TTC549 (cell line): ENCODE measurements at regions not wholly inside any gene's neighbourhood (a gene's known extent, or its start where the extent isn't known, plus 50 kb on each side); places are given as distances from the start of the nearest gene placed in this dataset.

Source experiments
- FAIRE-seq: peaks from 2 replicates; lab custom pipeline; 2012; peaks lifted over from hg19 to GRCh38; lab: Jason Lieb, UNC

DNA sequence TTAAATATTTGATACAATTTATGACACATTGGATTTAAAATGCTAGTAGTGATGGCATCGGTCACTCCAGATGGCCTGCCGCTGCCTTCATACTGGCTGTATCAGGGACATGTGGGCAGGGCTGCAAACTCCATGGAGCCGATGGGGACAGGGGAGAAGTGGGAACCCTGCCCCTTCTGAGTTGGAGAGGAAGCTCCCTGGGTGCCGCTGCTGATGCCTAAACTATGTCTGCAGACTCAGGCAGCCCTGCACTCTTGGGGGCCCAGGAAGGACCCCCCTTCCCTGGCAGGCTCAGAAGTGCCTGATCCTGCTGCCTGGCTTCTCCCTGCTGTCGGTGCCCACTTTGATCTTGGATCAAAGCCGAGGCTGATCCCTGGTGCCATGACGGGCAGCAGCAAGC, 1522.1 kb downstream of the OTOL1 start:
- no peak for FAIRE-seq

DNA sequence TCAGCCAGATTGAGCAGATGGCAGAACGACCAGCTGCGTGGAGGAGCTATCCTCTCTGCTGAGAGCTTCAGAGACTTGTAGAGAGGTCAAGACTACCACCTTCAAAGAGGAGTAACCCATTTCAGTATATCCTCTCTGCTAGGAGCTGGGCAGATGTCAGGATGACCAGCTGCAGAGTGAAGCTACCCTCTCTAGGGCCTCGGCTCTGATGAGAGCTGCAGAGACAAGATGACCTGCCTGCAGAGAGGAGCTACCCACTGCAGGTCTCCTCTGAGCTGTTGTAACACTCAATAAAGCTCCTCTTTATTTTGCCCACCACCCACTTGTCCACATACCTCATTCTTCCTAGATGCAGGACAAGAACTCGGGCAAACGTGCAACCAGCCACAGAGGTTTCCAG, 1522.7 kb downstream of the OTOL1 start:
- FAIRE-seq: no peak

DNA sequence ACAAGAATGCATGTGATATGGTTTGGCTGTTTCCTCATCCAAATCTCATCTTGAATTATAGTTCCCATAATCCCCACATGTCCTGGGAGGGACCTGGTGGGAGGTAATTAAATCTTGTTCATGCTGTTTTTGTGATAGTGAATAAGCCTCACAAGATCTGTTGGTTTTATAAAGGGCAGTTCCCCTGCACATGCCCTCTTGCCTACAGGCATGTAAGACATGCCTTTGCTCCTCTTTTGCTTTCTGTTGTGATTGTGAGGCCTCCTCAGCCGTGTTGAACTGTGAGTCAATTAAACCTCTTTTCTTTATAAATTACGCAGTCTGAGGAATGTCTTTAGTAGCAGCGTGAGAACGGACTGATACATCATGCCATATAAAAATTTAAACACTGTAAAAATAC, 1537.0 kb downstream of the OTOL1 start:
- FAIRE-seq: no peak

DNA sequence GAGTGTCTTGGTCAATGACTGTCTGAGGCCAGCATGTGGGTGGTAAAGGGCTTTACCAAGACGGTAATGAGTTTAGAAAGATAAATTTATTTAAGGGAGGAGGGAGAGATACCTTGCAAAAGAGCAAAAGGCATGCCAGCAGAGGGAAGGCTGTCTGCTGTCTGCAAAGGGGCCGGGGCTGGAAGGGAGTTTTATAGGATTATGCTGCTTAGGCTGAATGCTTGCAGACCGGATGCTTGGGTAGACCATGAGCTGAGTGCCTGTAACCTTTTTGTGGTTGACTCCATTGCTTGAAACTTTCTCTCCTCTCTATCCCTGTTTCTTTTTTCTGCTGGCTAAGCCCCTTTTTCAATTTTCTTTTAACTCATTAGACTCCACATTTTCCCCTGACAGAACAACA, 1543.0 kb downstream of the OTOL1 start:
- FAIRE-seq: no peak

DNA sequence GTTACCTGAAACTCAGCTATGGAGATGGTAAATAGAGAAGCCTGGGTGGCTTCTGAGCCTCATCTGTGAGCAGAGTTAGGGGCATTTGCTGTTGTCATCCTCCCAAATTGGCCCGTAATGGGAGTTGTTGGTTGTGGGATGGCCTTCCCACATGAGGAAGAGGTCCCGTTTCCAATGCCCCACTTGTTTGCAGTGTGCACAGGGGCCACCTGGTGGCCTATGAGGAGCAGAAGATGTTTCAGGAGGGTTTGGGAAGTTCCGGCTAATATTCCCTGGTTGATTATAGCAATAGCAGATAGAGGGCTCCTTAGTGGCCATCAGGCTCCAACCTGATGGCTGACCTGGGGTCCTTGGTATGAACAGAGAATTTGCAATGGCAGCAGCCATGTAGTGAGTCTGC, 1546.5 kb downstream of the OTOL1 start:
- FAIRE-seq: no peak

DNA sequence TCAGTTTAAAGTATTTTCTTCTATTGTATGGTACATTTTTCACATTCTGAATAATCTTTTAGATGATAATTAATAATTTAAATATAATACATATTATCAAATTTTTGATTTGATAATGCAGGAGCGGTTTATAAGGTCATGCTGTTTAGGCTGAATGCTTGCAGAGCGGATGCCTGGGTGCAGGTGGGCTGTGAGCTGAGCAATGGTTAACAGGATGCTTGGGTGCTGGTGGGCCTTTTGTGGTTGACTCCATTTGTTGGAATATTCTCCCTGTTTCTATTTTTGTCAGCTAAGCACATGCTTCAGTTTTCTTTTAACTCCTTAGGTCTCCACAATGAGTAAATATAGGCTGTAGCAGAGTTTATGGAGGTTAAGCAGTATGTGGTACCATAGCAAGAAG, 1549.3 kb downstream of the OTOL1 start:
- no peak for FAIRE-seq

DNA sequence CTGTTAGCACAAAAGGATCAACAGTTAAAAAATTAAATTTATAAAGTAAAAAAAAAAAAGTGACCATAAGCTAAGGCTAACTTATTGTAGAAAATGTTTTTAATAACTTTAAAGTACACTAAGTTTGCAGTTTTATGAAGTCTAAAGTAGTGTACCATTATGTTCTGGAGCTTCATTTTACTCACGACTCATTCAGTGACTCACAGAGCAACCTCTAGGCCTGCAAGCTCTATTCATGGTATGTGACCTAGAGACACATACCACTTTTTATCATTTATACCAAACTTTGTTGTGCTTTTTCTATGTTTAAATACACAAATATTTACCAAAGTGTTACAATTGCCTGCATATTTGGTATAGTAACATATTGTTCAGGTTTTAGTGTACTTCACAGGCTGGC, 1552.3 kb downstream of the OTOL1 start:
- no peak for FAIRE-seq

DNA sequence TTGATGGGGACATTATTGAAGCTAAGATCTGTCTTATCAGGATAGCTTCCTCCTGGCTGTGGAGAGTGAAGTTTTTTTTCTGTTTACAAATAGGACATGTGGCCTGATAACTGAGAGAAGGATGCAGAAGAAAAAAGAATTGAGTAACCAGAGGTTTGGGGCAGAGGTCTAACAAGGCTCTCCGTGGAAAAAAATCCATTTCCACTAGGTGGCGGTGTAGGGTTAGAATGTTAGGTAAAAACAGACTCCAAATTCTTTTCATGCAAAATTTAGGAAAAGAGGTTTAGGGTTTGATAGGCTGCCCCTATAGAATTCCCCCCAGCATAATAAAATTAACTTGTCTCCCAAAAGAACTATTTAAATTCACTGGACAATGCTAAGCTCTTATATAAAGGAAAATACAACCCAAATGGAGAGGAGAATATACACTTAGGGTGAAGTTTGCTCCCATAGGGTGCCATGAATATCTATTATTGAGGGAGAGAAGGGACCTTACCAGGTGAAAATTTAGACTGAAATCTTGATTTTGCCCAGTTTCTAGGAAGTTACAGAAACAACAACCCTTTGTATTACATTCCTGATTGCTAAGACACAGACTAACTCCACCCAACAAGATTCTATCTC, 1560.4 kb downstream of the OTOL1 start:
- no peak for FAIRE-seq

DNA sequence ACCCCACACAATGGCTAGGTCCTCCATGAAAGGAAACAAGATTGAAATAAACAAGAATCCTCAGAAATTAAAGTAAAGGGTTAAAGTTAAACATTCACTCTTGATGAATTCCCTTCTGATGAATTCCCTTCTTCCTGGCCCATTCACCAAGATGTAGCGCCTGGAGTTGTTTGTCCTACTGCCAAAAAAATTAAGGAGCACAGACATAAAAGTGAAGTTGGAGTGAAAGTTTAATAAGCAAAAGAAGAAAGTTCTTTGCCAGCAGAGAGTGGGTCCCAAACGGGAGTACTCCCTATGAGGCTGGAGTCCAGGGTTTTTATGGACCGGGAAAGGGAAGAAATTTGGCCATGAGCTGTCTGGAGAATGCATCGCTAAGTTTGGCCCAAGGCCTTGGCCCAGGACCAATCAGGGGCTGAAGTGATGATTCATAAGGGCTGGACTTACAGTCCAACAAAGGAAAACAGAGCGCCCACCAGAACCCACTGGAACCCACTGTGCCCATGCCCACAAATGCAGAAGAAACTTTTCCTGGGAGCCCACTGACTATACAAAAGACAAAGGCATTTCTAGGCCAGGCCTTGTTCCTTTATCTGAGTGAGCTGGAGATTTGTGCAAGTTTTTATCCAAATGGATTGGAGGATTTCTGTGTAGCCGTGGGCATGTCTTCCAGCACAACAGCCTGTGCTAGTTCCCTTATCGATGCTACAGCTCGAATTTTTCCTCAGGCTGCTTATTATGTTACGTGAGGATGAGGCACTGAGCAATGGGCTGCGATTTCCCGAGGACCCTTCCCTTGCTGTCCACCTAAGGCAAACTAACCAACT, 1561.6 kb downstream of the OTOL1 start:
- no peak for FAIRE-seq

DNA sequence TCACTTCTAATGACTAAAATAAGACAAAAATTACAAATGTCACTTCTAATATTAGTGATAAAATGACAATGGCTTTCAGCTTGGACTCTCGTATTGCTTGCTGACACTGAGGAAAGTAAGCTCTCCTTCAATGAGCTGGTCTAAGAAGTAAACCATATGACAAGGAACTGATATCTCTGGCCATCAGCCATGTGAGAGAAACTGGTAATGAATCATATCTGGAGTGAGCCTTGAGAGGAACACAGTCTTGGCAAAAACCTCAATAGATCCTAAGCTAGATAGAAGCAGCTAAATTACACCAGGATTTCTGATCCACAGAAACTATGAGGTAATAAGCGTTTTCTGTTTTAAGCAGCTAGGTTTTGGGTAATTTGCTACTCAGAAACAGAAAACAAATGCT, 1575.1 kb downstream of the OTOL1 start:
- FAIRE-seq: no peak
